ENCODE measurements at regions not wholly inside any gene's neighbourhood (a gene's known extent, or its start where the extent isn't known, plus 50 kb on each side); places are given as distances from the start of the nearest gene placed in this dataset.
"Not testable (repeated sequence)": the region's sequence is repeated elsewhere in the genome, so short reads cannot be mapped to it uniquely, and the experiment has no call there.

DNA sequence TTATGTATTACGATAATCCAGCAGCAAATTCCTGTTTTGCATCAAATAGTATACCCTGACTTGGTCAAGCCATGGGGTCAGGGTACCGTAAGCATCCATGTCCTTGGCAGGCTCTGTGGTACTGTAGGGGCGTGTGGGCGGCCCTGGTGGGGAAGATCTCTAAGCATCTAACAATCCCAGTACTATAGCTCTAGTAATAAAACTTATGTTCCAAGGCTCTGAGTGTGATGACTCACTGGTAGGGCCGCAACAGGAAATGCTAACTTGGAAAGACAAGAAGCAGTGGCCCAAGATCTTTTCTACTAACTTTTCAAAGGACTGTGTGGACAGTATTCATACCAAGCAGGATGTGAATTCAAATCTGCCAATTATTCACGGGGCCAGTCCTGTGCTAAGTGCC is 63.8 kb downstream of the CLEC18A start:
- DNase-seq, result not testable (repeated sequence)

DNA sequence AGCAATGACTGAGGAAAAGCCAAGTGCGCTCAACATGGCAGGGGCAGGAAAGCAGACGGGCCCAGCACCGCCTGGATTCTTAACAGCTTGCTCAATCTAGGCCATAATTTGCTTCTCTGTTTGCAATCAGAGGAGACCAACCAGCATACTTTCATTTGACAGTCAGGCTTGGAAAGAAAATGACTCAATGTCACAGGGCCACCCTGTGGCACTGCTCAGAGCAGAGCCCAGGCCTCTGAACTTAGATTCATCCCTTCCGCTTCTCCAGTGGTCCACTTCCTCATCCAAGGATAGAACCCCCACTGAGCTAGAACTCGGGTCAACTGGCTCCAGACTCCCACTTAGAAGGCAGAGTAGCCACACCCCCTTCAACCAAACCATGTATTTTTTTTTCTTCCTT is 65.6 kb downstream of the CLEC18A start:
- not testable (repeated sequence) for DNase-seq

DNA sequence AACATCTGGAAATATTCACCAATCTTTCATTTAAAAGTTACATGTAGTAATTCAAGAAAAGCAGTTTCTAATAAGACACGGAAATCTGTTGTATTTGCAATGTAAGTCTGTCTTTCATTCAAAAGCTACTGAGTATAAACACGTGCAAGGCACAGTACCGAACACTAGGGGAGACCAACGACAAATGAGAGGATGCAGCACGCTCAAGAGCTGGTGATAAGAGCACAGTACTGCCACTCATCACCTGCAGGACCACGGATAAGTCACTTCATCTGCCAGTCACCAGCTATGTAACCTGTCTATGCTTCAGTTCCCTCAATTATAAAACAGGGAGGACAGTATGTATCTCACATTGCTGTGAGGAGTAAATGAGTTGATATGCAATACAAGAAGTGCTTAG is 67.1 kb downstream of the CLEC18A start:
- peak; percentile 76 for DNase-seq

DNA sequence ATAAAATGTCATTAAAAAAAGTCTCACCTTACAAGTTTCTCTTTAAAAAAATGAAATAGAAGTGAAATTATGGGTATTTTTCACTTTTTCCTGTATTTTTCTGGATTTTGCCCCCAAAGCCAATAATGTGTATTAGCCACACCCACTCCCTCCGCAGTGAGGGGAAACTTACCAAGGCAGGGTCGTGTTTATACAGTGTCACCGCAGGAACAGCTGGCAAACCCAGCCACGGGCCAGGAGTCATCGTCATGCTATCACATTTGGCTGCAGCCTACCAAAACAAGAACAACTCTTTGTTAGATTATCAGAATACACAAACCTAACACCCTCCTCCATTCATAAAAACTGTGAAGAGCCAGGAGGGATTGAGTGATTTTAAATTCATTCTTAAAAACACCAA is 72.1 kb downstream of the CLEC18A start:
- not testable (repeated sequence) for DNase-seq

- DNase-seq, result not testable (repeated sequence)
Observed at GRCh38 chr16:70023956-70024355, 72.8 kb downstream of the CLEC18A start.

DNA sequence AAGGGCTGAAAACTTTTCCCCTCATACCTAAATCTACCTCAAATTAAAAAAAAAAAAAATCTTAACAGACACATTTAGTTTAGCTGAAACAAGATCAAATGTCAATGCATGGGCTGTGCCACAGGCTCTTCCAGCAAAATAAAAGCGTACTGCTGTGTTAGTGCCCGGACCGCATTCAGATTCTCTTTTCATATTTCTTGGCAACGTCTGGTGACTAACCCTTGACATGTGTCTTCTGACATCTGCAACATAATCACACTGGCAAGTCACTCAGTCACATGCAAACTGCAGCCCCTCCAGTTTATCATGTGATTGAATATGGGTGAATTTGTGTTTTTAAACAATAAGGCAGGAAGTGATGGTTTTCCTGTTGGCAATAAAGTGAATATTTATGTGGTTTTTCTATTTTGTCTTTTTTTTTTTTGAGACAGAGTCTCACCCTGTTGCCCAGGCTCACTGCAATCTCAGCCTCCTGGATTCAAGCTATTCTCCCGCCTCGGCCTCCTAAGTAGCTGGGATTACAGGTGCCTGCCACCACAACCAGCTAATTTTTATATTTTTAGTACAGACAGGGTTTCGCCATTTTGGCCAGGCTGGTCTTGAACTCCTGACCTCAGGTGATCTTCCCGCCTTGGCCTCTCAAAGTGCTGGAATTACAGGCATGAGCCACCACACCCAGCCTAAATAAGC is 75.2 kb downstream of the CLEC18A start:
- not testable (repeated sequence) for DNase-seq

- DNase-seq, result not testable (repeated sequence)
Observed at GRCh38 chr16:70032906-70033305, 81.2 kb upstream of the PDPR start.

DNA sequence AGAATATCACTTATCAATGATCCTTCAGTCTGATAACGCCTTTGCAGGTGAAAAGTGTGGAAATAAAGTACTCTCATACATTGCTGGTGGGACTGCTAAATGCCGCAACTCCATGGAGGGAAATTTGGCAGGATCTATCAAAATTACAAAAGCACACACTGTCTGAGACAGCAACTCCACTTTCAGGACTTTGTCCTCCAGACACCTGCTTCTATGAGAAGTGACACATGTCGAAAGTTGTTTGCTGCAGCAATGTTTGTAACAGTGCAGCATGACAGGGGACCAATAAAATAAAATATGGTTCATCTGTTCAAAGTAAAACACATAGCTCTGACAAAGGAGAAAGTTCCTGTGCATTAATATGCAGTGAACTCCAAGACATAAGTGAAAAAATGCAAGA is 76.2 kb upstream of the PDPR start:
- DNase-seq, result not testable (repeated sequence)

DNA sequence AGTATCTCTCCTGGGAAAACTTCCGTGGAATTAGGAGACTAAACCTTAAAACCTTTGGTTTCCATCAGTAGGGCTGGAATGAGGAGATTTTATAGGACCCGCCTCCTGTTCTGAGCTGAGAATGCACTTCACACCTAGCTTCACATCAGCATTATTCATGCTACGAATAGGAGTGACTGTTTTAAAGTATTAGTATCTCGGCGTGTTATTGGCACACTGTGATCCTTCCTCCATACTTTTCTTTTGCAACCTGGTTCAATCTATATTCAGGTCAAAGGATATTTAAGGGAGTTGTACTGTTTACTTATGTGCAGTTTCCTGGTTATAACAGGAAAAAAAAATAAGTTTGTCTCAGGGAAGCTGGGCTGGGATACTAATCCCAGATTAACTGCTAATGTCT is 73.6 kb upstream of the PDPR start:
- not testable (repeated sequence) for DNase-seq

DNA sequence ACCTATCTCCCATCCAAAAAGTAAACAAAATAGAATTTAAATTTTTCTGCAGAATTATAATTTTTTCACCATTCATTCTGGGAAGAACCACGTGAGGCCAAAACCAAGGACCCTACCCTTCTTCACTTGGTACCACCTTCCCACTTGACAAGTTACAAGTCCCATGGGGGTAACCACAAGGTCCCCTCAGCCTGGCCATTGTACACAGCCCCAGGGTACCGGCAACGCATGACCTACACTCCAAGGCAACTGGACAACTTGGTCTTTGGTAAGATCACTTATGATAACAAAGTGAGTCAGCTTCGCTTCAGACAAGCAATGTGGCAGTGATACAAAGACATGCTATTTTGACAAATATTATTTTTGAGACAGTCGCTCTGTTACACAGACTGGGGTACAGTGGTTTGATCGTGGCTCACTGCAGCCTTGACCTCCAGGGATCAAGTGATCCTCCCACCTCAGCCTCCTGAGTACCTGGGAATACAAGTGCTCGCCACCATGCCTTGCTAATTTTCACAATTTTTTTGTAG is 70.5 kb upstream of the PDPR start:
- DNase-seq, result not testable (repeated sequence)

DNA sequence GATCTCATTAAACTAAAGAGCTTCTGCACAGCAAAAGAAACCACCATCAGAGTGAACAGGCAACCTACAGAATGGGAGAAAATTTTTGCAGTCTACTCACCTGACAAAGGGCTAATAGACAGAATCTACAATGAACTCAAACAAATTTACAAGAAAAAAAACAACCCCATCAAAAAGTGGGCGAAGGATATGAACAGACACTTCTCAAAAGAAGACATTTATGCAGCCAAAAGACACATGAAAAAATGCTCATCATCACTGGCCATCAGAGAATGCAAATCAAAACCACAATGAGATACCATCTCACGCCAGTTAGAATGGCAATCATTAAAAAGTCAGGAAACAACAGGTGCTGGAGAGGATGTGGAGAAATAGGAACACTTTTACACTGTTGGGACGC is 67.6 kb upstream of the PDPR start:
- DNase-seq, result not testable (repeated sequence)

DNA sequence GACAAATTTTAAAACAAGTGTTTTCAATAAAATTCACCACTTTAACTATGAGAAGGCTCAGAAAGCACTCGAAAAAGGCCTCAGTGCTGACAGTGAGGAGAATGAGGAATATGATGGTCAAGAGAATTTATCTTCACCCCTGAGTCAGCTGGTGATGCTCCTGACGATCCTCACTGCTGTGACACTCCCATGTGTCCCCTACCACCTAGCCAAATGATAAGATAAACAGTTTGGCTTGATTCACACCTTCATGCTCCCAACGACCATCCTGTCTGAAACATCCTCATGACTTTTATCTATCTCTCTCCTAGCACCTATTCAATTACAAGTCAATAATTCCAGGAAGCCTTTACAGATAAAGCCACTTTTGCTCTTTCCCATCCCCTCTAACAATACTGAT is 66.0 kb upstream of the PDPR start:
- not testable (repeated sequence) for DNase-seq

GRCh38 chr16:70058056-70058455 is 56.1 kb upstream of the PDPR start:
- DNase-seq, result not testable (repeated sequence)

DNA sequence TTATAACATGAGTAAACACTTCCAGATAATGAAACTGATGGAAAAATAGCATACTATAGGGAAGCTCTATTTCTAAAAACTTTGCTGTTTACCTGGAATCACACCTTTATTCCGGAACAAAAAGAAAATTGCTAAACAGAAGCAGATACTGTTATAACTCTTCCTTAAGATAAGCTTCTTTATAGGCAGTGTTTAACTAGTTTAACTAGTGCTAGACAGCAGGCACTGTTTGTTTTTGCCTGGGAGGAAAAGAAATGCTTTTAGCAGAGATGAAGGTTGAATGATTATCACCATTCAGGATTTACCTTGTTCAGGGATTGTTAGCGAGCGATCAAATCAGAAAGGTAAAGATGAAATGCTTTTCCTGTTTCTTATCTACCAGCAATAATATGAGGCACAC is 54.7 kb upstream of the PDPR start:
- DNase-seq, result not testable (repeated sequence)

- DNase-seq, result not testable (repeated sequence)
Observed at GRCh38 chr16:70060521-70061027, 53.6 kb upstream of the PDPR start.

DNA sequence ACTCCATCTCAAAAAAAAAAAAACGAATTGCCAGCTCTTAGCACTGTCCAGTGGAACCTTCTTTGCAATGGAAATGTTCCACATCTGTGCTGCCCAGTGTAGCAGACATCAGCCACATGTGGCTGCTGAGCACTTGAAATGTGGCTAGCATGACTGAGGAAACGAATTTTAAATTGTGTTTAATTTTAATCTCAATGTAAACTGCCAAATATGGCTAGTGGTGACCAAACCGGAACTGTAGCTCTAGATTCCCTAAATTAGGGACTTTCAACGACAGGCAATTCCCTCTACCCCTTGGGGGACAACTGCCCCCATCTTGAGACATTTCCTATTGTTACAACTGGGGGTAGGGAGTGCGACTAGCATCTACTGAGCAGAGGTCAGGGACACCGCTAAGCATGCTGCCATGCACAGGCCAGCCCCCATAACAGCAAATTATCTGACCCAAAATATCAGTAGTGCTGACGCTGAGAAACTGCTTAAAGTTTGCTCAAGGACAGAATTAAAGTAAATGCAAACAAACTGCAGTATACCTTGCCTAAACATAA is 52.4 kb upstream of the PDPR start:
- DNase-seq, result not testable (repeated sequence)

DNA sequence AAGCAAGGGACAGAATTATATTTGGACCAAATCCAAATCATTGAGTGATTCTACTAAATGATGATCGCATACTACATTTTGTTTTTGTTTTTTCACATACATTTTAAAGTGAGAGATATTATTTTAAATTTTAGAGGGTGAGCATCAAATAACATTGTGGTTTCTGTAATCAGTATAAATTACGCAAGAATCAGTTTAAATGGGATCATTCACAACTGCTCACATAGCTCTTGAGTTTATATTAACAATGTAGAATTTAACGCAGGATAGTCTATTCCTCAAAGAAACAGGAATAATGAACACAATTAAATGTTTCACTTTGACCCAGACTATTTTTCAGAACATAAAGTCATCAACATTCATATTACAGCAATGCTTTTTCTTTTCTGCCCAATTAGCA is 51.2 kb upstream of the PDPR start:
- not testable (repeated sequence) for DNase-seq

Data from islet precursor cell (in vitro differentiated cells).